Stimulated activated naive CD8-positive, alpha-beta T cell treated with anti-CD3 and anti-CD28 coated beads, Interleukin-15, Interleukin-2, amounts not matched to agents 100 ng/mL and 50 ng/mL, for 24 hours (primary cell): ENCODE measurements at regions not wholly inside any gene's neighbourhood (a gene's known extent, or its start where the extent isn't known, plus 50 kb on each side); places are given as distances from the start of the nearest gene placed in this dataset.
"Not testable (repeated sequence)": the region's sequence is repeated elsewhere in the genome, so short reads cannot be mapped to it uniquely, and the experiment has no call there.

ENCODE experiments used
- H3K27ac Mint-ChIP-seq: one replicate; pipeline ENCODE4 v1.8.0; 2021; ENCODE audit warnings: mild to moderate bottlenecking, mixed read lengths
- H3K27me3 Mint-ChIP-seq: one replicate; pipeline ENCODE4 v1.8.0; 2021; ENCODE audit warnings: mixed read lengths
- H3K36me3 Mint-ChIP-seq: one replicate; pipeline ENCODE4 v1.8.0; 2021; ENCODE audit warnings: low read depth, mixed read lengths
- H3K4me1 Mint-ChIP-seq: one replicate; pipeline ENCODE4 v1.8.0; 2021; ENCODE audit warnings: low read depth, mixed read lengths
- H3K4me3 Mint-ChIP-seq: one replicate; pipeline ENCODE4 v1.8.0; 2021; ENCODE audit warnings: mild to moderate bottlenecking, mixed read lengths
- H3K9me3 Mint-ChIP-seq: one replicate; pipeline ENCODE4 v1.8.0; 2021; ENCODE audit warnings: mixed read lengths

DNA sequence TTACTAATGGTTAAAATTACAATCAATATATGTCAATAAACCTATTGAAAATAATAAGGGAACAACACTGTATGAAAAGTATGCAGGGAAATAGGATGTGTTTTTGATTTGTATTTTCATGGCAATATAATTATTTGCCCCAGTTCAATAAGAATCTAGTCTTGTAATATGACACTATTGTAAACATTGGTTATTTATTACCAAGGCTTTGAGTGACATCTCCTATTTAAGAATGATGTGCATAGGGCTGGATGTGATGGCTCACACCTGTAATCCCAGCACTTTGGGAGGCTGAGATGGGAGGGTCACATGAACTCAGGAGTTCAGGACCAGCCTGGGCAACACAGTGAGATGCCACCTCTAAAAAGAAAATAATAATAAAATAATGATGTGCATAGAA is 78.6 kb upstream of the DTNBP1 start:
- Mint-ChIP-seq H3K4me1 (peaks cover 9% of the 10 kb centered on the region), H3K9me3 (no peaks in the 10 kb centered on the region), H3K36me3 (no peaks in the 10 kb centered on the region), H3K27me3 (peaks cover 4% of the 10 kb centered on the region), H3K4me3 (no peak overlapping the region), H3K27ac (no peak overlapping the region)

DNA sequence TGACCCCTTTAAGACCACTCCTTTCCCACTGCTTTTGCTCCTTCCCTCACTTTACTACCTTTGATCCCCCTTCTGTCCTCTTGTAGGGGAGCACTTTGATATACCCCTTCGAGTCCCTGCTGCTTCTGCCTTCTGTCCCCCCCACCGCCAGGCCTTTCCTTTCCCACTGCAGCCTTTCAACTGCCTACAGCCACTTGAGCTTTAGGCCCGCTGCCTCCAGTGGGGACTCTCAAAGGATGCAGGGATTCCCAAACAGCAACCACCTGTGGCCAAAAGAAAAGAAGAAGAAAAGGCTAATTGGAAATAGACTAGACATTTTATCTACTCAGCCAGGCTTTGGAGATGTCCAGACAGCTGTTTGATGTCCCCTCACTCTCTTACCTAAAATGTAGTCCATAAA is 77.0 kb upstream of the DTNBP1 start:
- Mint-ChIP-seq H3K36me3 (no peaks in the 10 kb centered on the region), H3K27ac (no peak overlapping the region), H3K9me3 (no peaks in the 10 kb centered on the region), H3K27me3 (peaks cover 4% of the 10 kb centered on the region), H3K4me3 (no peak overlapping the region), H3K4me1 (peaks cover 19% of the 10 kb centered on the region)

DNA sequence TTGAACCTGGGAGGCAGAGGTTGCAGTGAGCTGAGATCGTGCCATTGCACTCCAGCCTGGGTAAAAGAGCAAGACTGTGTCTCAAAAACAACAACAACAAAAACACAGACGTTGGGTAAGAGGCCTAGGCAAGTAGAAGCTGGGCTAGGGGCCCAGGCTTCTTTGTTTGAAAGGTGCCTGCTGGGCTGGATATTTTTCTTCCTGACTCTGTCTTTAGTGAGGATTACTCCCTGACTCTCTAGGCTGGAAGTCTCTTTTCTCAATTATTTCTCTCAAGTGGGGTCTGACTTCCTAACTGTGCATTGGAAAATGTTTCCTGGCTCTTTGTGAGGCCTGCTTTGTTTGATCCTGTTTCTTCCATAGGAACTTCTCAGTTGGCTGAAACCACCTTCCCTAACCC is 76.5 kb upstream of the DTNBP1 start:
- Mint-ChIP-seq H3K4me1 (peaks cover 23% of the 10 kb centered on the region), H3K27ac (no peak overlapping the region), H3K36me3 (no peaks in the 10 kb centered on the region), H3K27me3 (peaks cover 4% of the 10 kb centered on the region), H3K9me3 (no peaks in the 10 kb centered on the region), H3K4me3 (no peak overlapping the region)

DNA sequence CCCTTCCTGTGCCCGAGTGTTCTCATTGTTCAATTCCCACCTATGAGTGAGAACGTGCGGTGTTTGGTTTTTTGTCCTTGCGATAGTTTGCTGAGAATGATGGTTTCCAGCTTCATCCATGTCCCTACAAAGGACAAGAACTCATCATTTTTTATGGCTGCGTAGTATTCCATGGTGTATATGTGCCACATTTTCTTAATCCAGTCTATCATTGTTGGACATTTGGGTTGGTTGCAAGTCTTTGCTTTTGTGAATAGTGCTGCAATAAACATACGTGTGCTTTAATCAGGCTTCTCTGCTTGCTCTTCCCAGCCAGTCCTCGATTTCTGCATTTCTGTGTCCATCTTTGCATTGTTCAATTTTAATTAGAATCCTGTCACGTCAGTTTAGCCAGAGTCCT is 75.4 kb upstream of the DTNBP1 start:
- H3K4me1 Mint-ChIP-seq, result peaks cover 32% of the 10 kb centered on the region
- not testable (repeated sequence) for H3K4me3 Mint-ChIP-seq, H3K27me3 Mint-ChIP-seq, H3K27ac Mint-ChIP-seq, H3K36me3 Mint-ChIP-seq, H3K9me3 Mint-ChIP-seq

DNA sequence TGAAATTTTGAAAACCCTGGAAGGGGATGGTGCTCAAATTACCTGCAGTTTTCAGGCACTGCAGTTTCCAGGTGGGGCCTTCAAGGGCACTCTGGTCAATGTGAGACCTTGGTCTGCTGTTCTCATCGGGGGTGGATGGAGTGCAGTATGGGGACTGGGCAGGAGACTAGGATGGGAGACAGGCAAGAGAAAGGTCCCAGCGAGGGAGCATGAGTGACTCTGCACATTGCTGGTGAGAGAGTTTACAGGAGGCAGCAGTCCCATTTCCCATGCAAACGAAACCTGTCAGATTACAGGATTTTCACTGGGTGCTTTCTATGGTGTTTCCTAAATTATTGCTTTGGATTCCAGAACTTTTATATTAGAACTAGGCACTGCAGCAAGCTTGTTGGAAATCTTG is 73.5 kb upstream of the DTNBP1 start:
- H3K27ac Mint-ChIP-seq, result peak overlapping the region; percentile 56
- H3K9me3 Mint-ChIP-seq, result no peaks in the 10 kb centered on the region
- H3K4me1 Mint-ChIP-seq, result peaks cover 43% of the 10 kb centered on the region
- no peak overlapping the region for H3K4me3 Mint-ChIP-seq
- no peaks in the 10 kb centered on the region for H3K36me3 Mint-ChIP-seq
- H3K27me3 Mint-ChIP-seq, result peaks cover 11% of the 10 kb centered on the region

DNA sequence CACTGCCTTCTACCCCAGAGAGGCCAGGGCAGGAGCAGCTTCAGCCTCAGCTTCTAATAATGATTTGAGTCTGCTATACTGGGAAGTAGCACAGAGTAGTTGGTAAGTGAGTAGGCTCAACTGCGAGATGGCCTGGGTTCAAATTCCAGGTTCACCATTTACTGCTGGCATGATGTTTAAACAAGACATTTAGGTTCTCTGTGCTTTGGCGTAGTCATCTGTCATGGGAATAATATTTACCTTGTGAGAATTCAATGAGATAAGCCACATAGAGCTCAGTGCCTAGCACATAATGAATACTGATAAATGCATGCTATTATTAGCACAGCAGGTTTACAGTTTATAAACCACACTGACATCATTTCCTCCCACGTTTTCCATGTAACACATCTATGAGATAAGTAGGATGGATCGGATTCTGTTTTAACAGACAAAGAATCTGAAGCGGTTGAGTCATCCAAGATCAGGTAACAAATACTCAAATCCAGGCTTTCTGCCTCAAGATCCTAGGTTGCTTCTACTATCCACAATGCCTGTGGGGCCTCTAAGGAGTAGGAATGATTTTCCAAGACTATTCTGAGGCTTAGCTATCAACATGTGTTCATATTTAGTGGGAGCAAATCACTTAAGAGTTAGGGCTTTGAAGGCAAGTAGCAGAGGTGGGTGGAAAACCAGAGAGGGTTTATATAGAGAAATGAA is 72.9 kb upstream of the DTNBP1 start:
- Mint-ChIP-seq H3K9me3 (no peaks in the 10 kb centered on the region), H3K27me3 (peaks cover 11% of the 10 kb centered on the region), H3K4me1 (peaks cover 43% of the 10 kb centered on the region), H3K27ac (peak overlapping the region; percentile 56), H3K36me3 (no peaks in the 10 kb centered on the region), H3K4me3 (no peak overlapping the region)

DNA sequence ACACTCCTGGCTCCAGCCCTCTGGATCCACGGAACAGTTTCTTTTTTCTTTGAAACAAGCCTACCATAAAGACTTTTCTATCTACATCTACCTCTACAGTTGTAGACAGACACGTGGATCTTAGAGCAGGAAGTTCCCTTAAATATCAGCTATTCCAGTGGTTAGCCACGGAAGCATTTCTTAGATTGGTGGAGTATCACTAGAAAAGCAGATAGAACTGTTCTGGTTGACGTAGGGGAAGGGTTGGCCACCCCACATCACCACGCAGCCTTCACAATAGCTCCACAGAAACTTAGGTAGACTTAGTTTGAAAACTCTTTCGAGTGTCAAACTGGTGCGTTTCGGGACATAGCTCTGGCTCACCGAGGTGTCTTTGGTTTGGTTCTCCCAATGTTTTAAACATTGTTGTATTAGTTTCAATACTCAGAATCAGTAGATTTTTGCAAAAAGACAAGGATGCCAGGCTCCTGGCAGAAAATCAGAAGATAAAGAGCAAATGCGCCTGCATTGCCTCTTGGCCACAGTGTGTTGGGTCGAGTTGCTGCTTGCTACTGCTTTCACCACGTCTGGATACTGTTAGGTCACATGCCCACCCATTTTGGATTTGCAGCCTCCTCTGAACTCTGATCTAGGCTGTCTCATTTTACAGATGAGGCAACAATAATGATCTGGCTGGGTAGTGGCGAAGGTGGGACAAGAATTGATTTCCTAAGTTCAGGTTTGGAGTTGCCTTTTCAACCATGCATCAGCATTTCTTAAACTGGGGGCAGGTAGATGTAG is 71.5 kb upstream of the DTNBP1 start:
- Mint-ChIP-seq H3K27me3 (peaks cover 11% of the 10 kb centered on the region), H3K4me3 (no peak overlapping the region), H3K9me3 (no peaks in the 10 kb centered on the region), H3K27ac (no peak overlapping the region), H3K36me3 (no peaks in the 10 kb centered on the region), H3K4me1 (peaks cover 43% of the 10 kb centered on the region)

DNA sequence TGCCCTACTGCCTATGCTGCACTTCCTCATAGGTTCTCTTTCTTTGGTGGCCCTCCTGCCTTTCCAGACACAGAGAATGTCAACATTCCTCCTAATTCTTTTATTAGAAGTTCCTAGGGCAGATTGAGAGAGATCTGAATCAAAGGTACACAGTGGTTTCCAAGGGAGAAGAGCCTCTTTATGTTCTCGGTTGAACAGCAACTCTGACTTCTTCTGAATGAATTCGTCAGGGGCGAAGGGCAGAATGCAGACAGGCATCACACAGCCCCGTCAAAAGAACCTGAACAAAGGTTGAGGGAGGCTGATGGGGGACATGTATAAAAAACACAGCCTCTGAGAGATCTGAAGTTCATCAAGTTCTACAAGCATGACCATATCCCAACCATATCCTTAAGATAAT is 68.1 kb upstream of the DTNBP1 start:
- Mint-ChIP-seq H3K4me1 (peaks cover 34% of the 10 kb centered on the region), H3K4me3 (no peak overlapping the region), H3K36me3 (no peaks in the 10 kb centered on the region), H3K27me3 (peaks cover 11% of the 10 kb centered on the region), H3K9me3 (no peaks in the 10 kb centered on the region), H3K27ac (no peak overlapping the region)

DNA sequence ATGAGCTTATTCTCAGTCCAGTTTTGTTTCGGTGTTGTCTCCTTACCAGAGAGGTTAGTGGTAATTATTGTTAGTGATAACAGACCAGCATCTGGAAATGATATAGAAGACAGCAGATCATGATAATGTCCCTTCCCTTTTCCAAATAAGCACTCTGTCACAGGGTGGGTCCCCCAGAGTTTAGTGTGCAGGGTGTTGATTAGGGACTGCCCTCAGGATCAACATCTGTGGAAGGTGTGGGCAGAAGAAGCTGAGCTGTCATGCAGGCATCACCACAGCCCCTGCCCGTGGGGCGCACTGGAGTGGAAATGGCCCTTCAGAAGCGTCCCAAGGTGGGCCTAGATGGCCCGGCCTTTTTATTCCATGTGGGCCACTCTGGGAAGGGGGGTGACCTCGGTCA is 67.6 kb upstream of the DTNBP1 start:
- no peaks in the 10 kb centered on the region for H3K36me3 Mint-ChIP-seq
- H3K4me3 Mint-ChIP-seq, result no peak overlapping the region
- H3K27me3 Mint-ChIP-seq, result peaks cover 11% of the 10 kb centered on the region
- H3K27ac Mint-ChIP-seq, result no peak overlapping the region
- no peaks in the 10 kb centered on the region for H3K9me3 Mint-ChIP-seq
- peaks cover 29% of the 10 kb centered on the region for H3K4me1 Mint-ChIP-seq

DNA sequence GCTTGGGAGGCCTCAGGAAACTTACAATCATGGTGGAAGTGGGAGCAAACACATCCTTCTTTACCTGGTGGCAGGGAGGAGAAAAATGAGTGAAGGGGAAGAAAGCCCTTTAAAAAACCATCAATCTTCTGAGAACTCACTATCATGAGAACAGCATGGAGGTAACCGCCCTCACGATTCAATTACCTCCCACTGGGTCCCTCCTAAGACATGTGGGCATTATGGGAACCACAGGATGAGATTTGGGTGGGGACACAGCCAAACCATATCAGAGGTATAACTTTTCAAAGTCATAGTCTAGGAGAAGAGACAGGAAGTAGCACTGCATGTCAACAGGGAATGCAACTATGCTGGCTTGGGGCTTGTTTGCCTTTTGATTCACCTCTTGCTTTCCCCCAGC is 59.9 kb upstream of the DTNBP1 start:
- Mint-ChIP-seq H3K9me3 (peaks cover 3% of the 10 kb centered on the region), H3K27me3 (peaks cover 6% of the 10 kb centered on the region), H3K27ac (no peak overlapping the region), H3K4me1 (no peaks in the 10 kb centered on the region), H3K36me3 (no peaks in the 10 kb centered on the region), H3K4me3 (no peak overlapping the region)

DNA sequence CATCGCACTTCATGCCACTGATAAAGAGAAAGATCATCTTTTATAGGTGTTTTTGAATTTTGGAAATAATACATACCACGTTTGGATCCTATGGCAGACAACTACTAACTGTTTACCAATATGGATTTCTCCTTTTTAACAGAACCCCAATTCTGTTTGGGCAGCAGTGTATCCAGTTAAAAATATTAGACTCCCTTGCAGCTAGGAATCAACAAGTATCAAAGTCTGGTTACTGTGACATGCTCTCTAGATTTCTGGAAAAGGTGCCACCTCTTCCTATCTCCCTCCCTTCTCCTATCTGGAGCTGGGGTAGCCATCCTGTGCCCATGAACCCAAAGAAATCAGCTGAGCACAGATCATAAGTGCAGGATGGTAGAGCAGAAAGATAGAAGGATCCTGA is 54.1 kb upstream of the DTNBP1 start:
- Mint-ChIP-seq H3K27ac (no peak overlapping the region), H3K9me3 (peaks cover 7% of the 10 kb centered on the region), H3K4me1 (peaks cover 14% of the 10 kb centered on the region), H3K27me3 (peaks cover 6% of the 10 kb centered on the region), H3K4me3 (no peak overlapping the region), H3K36me3 (no peaks in the 10 kb centered on the region)

DNA sequence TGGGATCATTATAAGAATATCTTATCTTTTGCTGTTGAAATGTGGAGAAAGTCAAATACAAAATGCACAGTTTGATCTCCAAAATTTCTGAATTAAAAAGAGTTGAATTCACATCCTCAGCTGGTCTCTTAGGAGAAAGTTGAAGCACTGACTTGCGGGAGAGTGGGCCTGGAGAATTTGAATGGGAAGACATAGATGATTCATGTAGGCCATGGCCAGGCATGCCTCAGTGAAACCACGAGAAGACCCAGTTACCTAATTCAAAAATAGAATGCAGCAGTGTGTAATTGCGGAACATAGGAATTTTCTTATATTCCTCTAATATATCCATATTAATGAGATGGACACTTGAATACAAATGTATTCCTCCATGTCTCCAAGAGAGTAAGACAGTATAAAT is 53.0 kb upstream of the DTNBP1 start:
- Mint-ChIP-seq H3K27ac (no peak overlapping the region), H3K36me3 (no peaks in the 10 kb centered on the region), H3K27me3 (peaks cover 6% of the 10 kb centered on the region), H3K4me1 (peaks cover 14% of the 10 kb centered on the region), H3K9me3 (peaks cover 7% of the 10 kb centered on the region), H3K4me3 (no peak overlapping the region)

DNA sequence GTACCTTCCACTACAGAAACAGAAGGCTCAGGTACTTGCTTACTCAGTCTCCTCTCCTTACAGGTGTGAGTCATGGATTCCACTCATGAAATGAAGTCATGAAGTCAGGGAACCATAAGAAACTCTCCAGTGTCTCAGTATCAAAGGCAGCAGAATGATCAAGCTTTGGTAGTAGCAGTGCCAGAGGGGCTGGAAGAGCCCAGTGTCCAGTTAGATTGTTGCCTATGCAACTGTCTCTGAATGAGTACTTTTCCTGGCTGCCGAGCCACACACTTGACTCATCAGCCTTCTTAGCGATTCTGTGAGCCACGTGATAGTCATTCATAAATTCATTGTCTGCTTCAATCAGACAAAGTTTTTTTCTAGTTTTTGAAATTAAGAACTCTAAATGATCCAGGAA is 52.2 kb upstream of the DTNBP1 start:
- Mint-ChIP-seq H3K4me1 (peaks cover 14% of the 10 kb centered on the region), H3K36me3 (no peaks in the 10 kb centered on the region), H3K4me3 (no peak overlapping the region), H3K9me3 (peaks cover 7% of the 10 kb centered on the region), H3K27me3 (peaks cover 2% of the 10 kb centered on the region), H3K27ac (no peak overlapping the region)

DNA sequence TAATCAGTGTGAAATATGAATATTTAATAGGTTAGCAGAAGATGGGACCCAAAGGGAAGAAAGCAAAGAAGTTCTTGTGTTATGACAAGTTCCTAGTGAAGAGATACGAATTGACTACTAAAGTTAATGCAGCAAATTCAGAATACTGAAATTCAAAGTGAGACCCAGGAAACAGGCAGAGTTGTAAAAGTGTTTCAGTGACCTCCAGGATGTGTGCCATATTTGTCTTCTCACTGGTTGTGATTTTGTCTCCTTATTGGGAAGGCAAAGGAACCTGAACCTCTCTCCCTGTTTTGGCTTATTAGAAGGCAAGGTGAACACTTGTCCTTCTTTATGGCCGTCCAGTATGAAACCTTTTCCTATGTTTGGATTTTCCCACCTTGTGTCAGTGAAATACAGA is 51.8 kb upstream of the DTNBP1 start:
- Mint-ChIP-seq H3K27me3 (peaks cover under 1% of the 10 kb centered on the region), H3K4me1 (peaks cover 14% of the 10 kb centered on the region), H3K9me3 (peaks cover 7% of the 10 kb centered on the region), H3K36me3 (no peaks in the 10 kb centered on the region), H3K27ac (no peak overlapping the region), H3K4me3 (no peak overlapping the region)

DNA sequence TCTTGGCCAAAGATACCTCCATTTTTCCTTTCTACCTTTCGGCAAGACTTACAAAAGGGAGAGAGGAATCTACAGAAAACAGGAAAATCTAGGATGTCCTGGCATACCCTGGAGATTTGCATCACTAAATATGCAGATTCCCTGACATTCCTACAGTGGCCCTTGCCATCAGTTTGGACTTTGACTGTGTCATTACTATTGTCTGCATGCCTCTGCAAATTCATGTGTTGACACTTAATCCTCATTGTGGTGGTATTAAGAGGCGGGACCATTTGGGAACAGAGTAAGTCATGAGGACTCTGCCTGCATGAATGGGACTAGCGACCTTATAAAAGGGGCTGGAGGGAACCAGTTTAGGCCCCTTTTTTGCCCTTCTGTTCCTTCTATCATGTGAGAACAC is 50.5 kb upstream of the DTNBP1 start:
- Mint-ChIP-seq H3K9me3 (peaks cover 4% of the 10 kb centered on the region), H3K27ac (no peak overlapping the region), H3K27me3 (peaks cover 5% of the 10 kb centered on the region), H3K4me3 (no peak overlapping the region), H3K4me1 (peaks cover 14% of the 10 kb centered on the region), H3K36me3 (no peaks in the 10 kb centered on the region)

DNA sequence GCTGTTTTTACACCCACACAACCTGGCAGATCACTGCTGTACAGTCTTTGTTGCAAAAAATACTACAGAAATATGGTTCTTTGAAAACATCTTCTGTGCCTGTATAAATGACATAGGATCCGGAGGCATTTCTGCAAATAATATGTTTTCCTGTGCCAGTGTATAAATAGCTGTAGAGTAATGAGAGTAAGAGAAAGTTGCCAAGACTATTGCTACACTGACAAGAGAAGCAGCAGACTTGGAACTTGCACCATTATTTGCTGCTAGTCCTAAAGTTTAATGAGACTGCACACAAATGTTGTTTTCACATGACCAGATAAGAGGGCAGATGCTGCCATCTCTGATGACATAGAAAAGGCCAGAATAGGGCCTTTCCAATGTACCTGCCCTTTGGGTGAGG is 50.0 kb upstream of the DTNBP1 start:
- peaks cover 5% of the 10 kb centered on the region for H3K27me3 Mint-ChIP-seq
- peaks cover 14% of the 10 kb centered on the region for H3K4me1 Mint-ChIP-seq
- no peak overlapping the region for H3K27ac Mint-ChIP-seq
- peaks cover 4% of the 10 kb centered on the region for H3K9me3 Mint-ChIP-seq
- no peaks in the 10 kb centered on the region for H3K36me3 Mint-ChIP-seq
- no peak overlapping the region for H3K4me3 Mint-ChIP-seq
